ENCODE measurements at regions not wholly inside any gene's neighbourhood (a gene's known extent, or its start where the extent isn't known, plus 50 kb on each side); places are given as distances from the start of the nearest gene placed in this dataset.

- H3K4me1 ChIP-seq: peaks cover 4 to 17% (median 9%) of the 10 kb centered on the region in 4 donors
- H3K9me3 ChIP-seq: no peaks in the 10 kb centered on the region
- H3K27ac ChIP-seq: no peak overlapping the region
- WGBS, 5 donors: 28 to 65% (median 57%) methylated on average over 3 to 4 of the region's 4 CpGs
- intact Hi-C loops (cut with DNase I; ENCODE audit: low total_unique reads): no loop called here
- no peak for TF ChIP-seq POLR2A (IDR thresholded peaks at IDR 0.05)
- no peak for TF ChIP-seq EP300 (IDR thresholded peaks at IDR 0.05)
- TF ChIP-seq CTCF (IDR thresholded peaks at IDR 0.05): no peak
- no peak for TF ChIP-seq POLR2AphosphoS5 (IDR thresholded peaks at IDR 0.05)
- DNase-seq: peak in 1 of 2 donors; percentile 58
- no peaks in the 10 kb centered on the region for H3K27me3 ChIP-seq
- no peak overlapping the region for H3K4me3 ChIP-seq
- H3K36me3 ChIP-seq: no peaks in the 10 kb centered on the region
Measured at GRCh38 chr5:56649569-56649968, 165.8 kb upstream of the MAP3K1 start.

DNA sequence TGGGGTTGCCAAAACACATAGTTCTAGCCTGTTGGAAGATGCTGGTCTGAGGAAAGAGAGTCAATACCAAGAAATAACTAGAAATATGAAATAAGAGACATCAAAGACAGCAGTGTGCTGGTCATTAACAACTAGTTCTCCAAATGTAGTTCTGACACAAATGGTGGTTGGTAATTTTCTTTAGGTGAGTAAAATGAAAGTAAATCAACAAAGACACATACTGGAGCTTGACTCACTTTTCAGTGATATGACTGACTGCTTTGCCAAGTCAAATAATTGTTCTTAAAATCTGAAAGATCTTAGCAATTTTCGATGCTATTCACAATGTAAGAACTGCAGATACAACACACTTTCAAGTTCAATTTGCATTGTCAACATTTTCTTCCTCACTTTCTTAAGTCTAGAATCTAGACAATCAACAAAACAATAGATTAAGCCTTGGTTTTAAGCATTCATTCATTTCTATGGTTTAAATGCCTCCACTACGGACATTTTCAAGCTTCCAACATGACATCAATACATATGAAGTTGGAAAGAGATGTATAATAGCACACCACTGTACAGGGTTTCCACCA lies 166.8 kb upstream of the MAP3K1 start:
- no peak overlapping the region for H3K4me3 ChIP-seq
- H3K27ac ChIP-seq: no peak overlapping the region
- 32 to 65% (median 50%) methylated on average over 2 of the region's 2 CpGs for WGBS, 5 donors
- H3K36me3 ChIP-seq: no peaks in the 10 kb centered on the region
- no peaks in the 10 kb centered on the region for H3K27me3 ChIP-seq
- TF ChIP-seq POLR2A (IDR thresholded peaks at IDR 0.05) (no peak), EP300 (IDR thresholded peaks at IDR 0.05) (no peak), POLR2AphosphoS5 (IDR thresholded peaks at IDR 0.05) (no peak), CTCF (IDR thresholded peaks at IDR 0.05) (no peak)
- intact Hi-C loops (cut with DNase I; ENCODE audit: low total_unique reads): no loop called here
- peaks cover 4 to 17% (median 9%) of the 10 kb centered on the region in 4 donors for H3K4me1 ChIP-seq
- no peaks in the 10 kb centered on the region for H3K9me3 ChIP-seq
- no peak for DNase-seq

- 63 to 87% (median 68%) methylated on average over 3 to 4 of the region's 4 CpGs for WGBS, 5 donors
- H3K9me3 ChIP-seq: no peaks in the 10 kb centered on the region
Measured at GRCh38 chr5:56647099-56647850, 168.1 kb upstream of the MAP3K1 start.

More at GRCh38 chr5:56647099-56647850, 168.1 kb upstream of the MAP3K1 start:
- no peak for DNase-seq
- intact Hi-C loops (cut with DNase I; ENCODE audit: low total_unique reads): no loop called here
- no peak for TF ChIP-seq POLR2A (IDR thresholded peaks at IDR 0.05)
- no peak for TF ChIP-seq POLR2AphosphoS5 (IDR thresholded peaks at IDR 0.05)
- TF ChIP-seq CTCF (IDR thresholded peaks at IDR 0.05): no peak
- TF ChIP-seq EP300 (IDR thresholded peaks at IDR 0.05): no peak
- Histone ChIP-seq H3K4me3 (no peak overlapping the region), H3K4me1 (peaks cover 4 to 17% (median 9%) of the 10 kb centered on the region in 4 donors), H3K36me3 (no peaks in the 10 kb centered on the region), H3K27me3 (no peaks in the 10 kb centered on the region), H3K27ac (no peak overlapping the region)

Measured in stomach (tissue), 8 donors.